Suppressor macrophage (primary cell): ENCODE measurements at regions not wholly inside any gene's neighbourhood (a gene's known extent, or its start where the extent isn't known, plus 50 kb on each side); places are given as distances from the start of the nearest gene placed in this dataset.
"Not testable (repeated sequence)": the region's sequence is repeated elsewhere in the genome, so short reads cannot be mapped to it uniquely, and the experiment has no call there.

Experiments used
- DNase-seq, 4 experiments: peaks; one replicate each; pipeline ENCODE4 v3.0.0-alpha.2; 2020 to 2022

GRCh38 chr12:42756841-42757623 lies 167.5 kb upstream of the PRICKLE1 start:
- no peak for DNase-seq

GRCh38 chr12:42750356-42750755 lies 160.8 kb upstream of the PRICKLE1 start:
- no peak for DNase-seq

GRCh38 chr12:42749239-42749638 lies 159.7 kb upstream of the PRICKLE1 start:
- DNase-seq: no peak

GRCh38 chr12:42744539-42745182 lies 155.1 kb upstream of the PRICKLE1 start:
- DNase-seq: no peak

- DNase-seq: no peak
Measured at GRCh38 chr12:42742716-42743115, 153.2 kb upstream of the PRICKLE1 start.

- DNase-seq: no peak
Measured at GRCh38 chr12:42741771-42742510, 152.4 kb upstream of the PRICKLE1 start.

GRCh38 chr12:42741091-42741490 lies 151.5 kb upstream of the PRICKLE1 start:
- DNase-seq: no peak

GRCh38 chr12:42737398-42737797 lies 147.9 kb upstream of the PRICKLE1 start:
- DNase-seq: no peak

- no peak for DNase-seq
Measured at GRCh38 chr12:42735861-42736361, 146.4 kb upstream of the PRICKLE1 start.

- DNase-seq: no peak
Measured at GRCh38 chr12:42733911-42734310, 144.4 kb upstream of the PRICKLE1 start.

GRCh38 chr12:42732908-42733411 lies 143.4 kb upstream of the PRICKLE1 start:
- no peak for DNase-seq

GRCh38 chr12:42730291-42730690 lies 140.7 kb upstream of the PRICKLE1 start:
- no peak for DNase-seq

GRCh38 chr12:42729535-42729900 lies 140.0 kb upstream of the PRICKLE1 start:
- no peak for DNase-seq

- no peak for DNase-seq
Measured at GRCh38 chr12:42728770-42729534, 139.4 kb upstream of the PRICKLE1 start.

- DNase-seq: no peak
Measured at GRCh38 chr12:42728287-42728686, 138.7 kb upstream of the PRICKLE1 start.

GRCh38 chr12:42725809-42726208 lies 136.3 kb upstream of the PRICKLE1 start:
- no peak for DNase-seq

- DNase-seq: no peak
Measured at GRCh38 chr12:42716491-42716891, 126.9 kb upstream of the PRICKLE1 start.

- not testable (repeated sequence) for DNase-seq
Measured at GRCh38 chr12:42713566-42713965, 124.0 kb upstream of the PRICKLE1 start.

GRCh38 chr12:42708374-42708773 lies 118.8 kb upstream of the PRICKLE1 start:
- not testable (repeated sequence) for DNase-seq

- DNase-seq: no peak
Measured at GRCh38 chr12:42707312-42708226, 118.0 kb upstream of the PRICKLE1 start.

- no peak for DNase-seq
Measured at GRCh38 chr12:42706321-42706720, 116.8 kb upstream of the PRICKLE1 start.
